Motor neuron (in vitro differentiated cells): ENCODE measurements at regions not wholly inside any gene's neighbourhood (a gene's known extent, or its start where the extent isn't known, plus 50 kb on each side); places are given as distances from the start of the nearest gene placed in this dataset.
"Not testable (repeated sequence)": the region's sequence is repeated elsewhere in the genome, so short reads cannot be mapped to it uniquely, and the experiment has no call there.

Experiments
- ATAC-seq, 8 experiments: fragments of 200-7000 bp; cut with Tn5 transposase; replicated peaks in 6 of 8; 2 replicates each; pipeline ENCODE4 v1.8.0; 2021; ENCODE audit warnings: mild to moderate bottlenecking in 8 of 8, moderate library complexity in 8 of 8
- H3K27ac ChIP-seq, 2 donors: fragments of 250-450 bp; sonication (Bioruptor Pico); 2 replicates each; pipeline ENCODE4 v1.9.0; 2021; ENCODE audit warnings: antibody characterized with exemption in 2 of 2, mild to moderate bottlenecking in 2 of 2, moderate library complexity in 1 of 2
- H3K4me1 ChIP-seq, 2 donors: fragments of 250-450 bp; sonication (Bioruptor Pico); replicated peaks in 1 of 2; 2 replicates each; pipeline ENCODE4 v1.6.1; 2021; ENCODE audit warnings: antibody characterized with exemption in 2 of 2, mild to moderate bottlenecking in 2 of 2, moderate library complexity in 1 of 2
- H3K4me3 ChIP-seq, 5 donors: fragments of 250-450 bp; sonication (Bioruptor Pico); 2 replicates each; pipeline ENCODE4 v1.9.0; 2021; ENCODE audit warnings: antibody characterized with exemption in 5 of 5, mild to moderate bottlenecking in 5 of 5, moderate library complexity in 4 of 5
- WGBS, 10 experiments: fragments of 450-650 bp; shearing (Covaris generic); methylation state at CpG; one replicate each; pipeline ENCODE4 v1.0.0; 2022; 5-methylcytosine and 5-hydroxymethylcytosine counted together
- in situ Hi-C, 9 experiments: fragments of 400-800 bp; cut with MboI; loops; one replicate each; pipeline ENCODE4 v1.15.0; 2021; ENCODE audit warnings: low sequenced_read_pairs in 9 of 9, low pct_unique_long_range_greater_than_20kb in 2 of 9; ENCODE audit not compliant: unreplicated experiment in 9 of 9

DNA sequence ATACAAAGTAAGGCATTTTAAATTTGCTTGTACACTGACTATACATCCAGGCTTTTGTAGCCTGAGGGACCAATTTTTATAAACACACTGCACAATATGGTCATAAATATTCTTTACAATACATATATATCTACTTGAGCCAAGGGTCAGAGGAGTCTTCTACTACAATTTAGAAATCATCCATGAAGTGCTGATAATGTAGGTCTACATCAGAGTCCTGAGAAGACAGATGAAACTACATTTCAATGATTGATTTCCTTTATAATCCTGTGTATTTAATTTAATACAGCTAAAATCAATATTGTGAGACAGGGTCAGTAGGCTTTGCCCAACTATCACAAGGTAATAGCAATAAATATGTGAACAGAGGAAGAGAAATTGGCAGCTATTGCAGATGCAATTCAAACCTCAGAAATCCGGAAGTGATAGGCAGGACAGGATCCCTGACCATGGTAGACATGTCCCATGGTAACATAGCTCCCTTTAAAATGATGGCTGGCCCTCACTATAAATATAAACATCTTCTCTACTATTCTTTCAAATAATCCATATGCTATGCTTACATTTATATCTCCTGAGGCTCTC is 318.0 kb upstream of the POT1 start:
- no peak overlapping the region for H3K27ac ChIP-seq
- peaks cover 0 to 29% of the 10 kb centered on the region in 2 donors for H3K4me1 ChIP-seq
- H3K4me3 ChIP-seq = no peak overlapping the region
- whole genome bisulfite sequencing, 10 experiments = 13 to 80% (median 42%) methylated on average over 1 of the region's 1 CpG; no CpG with 5 or more reads in 4 of the 10 experiments
- in situ Hi-C loops = no loop called here
- peak in 3 of 8 experiments; percentile 58 to 68 (median 64) for ATAC-seq

DNA sequence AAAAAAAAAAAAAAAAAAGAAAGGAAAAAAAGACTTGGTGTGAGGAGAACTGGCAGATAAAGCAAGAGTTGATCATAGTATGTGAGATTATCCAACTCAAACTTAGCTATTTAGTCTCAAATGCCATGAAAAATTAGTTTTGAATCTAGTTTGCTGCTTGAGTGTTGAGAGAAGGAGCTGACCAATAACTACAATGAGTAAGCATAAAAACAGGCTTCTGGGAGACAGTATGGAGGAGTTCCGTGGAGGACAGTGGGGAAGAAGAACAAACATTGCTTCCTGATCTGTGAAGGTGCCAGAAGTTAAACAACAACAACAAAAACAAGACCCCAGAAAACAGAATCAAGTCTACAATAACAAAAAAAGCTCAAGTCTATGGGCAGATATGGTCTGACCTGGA is 317.1 kb upstream of the POT1 start:
- no peak overlapping the region for H3K27ac ChIP-seq
- WGBS, 10 experiments = 0 to 100% (median 74%) methylated on average over 1 of the region's 1 CpG; no CpG with 5 or more reads in 4 of the 10 experiments
- H3K4me1 ChIP-seq = peaks cover 0 to 29% of the 10 kb centered on the region in 2 donors
- in situ Hi-C loops = no loop called here
- no peak for ATAC-seq
- H3K4me3 ChIP-seq = no peak overlapping the region

GRCh38 chr7:125241548-125241947 is 311.9 kb upstream of the POT1 start:
- Histone ChIP-seq H3K4me3 (no peak overlapping the region), H3K27ac (no peak overlapping the region), H3K4me1 (peaks cover 0 to 12% of the 10 kb centered on the region in 2 donors)
- no peak for ATAC-seq
- in situ Hi-C loops = no loop called here

- Histone ChIP-seq H3K4me1 (peaks cover 0 to 12% of the 10 kb centered on the region in 2 donors), H3K4me3 (no peak overlapping the region), H3K27ac (no peak overlapping the region)
- 0 to 100% (median 80%) methylated on average over 1 of the region's 1 CpG; no CpG with 5 or more reads in 5 of the 10 experiments for WGBS, 10 experiments
- in situ Hi-C loops = no loop called here
- peak in 2 of 8 experiments; percentile 19 to 36 for ATAC-seq
These were observed 293.0 kb upstream of the POT1 start for GRCh38 chr7:125222596-125222995.

GRCh38 chr7:125218076-125218475 is 288.5 kb upstream of the POT1 start:
- Histone ChIP-seq H3K4me3 (no peak overlapping the region), H3K4me1 (peaks cover 0 to 9% of the 10 kb centered on the region in 2 donors), H3K27ac (no peak overlapping the region)
- in situ Hi-C loops = no loop called here
- no peak for ATAC-seq
- WGBS, 10 experiments = 0 to 95% (median 40%) methylated on average over 1 to 2 of the region's 2 CpGs; no CpG with 5 or more reads in 1 of the 10 experiments

GRCh38 chr7:125201002-125201401 is 271.4 kb upstream of the POT1 start:
- ATAC-seq = no peak
- Histone ChIP-seq H3K27ac (no peak overlapping the region), H3K4me1 (peaks cover 0 to 11% of the 10 kb centered on the region in 2 donors), H3K4me3 (no peak overlapping the region)
- in situ Hi-C loops = no loop called here
- WGBS, 10 experiments = 0 to 95% (median 83%) methylated on average over 1 to 4 of the region's 4 CpGs; no CpG with 5 or more reads in 1 of the 10 experiments

GRCh38 chr7:125197731-125198393 is 268.2 kb upstream of the POT1 start:
- in situ Hi-C loops = no loop called here
- Histone ChIP-seq H3K27ac (no peak overlapping the region), H3K4me3 (no peak overlapping the region), H3K4me1 (peaks cover 0 to 11% of the 10 kb centered on the region in 2 donors)
- ATAC-seq = peak in 5 of 8 experiments; percentile 82 to 93 (median 86)
- WGBS, 10 experiments = 0 to 90% (median 69%) methylated on average over 1 to 5 of the region's 6 CpGs

DNA sequence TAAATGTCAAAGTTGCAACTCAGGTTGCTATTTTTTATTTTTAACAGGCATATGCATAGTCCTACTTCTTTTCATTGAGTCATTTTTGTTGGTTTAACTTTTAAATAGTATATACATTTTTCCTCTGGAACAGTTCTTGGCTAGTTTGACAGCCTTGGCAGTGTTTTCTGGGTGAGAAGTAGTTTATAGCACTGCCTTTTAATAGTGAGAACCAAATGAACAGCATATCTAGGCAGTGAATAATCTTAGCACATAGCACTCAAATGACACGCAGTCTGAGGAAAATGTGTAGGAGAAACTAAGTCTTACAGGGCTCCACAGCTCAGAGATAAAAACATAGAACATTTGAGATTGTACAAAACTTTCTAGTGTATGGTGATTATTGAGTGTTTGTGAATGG is 265.5 kb upstream of the POT1 start:
- Histone ChIP-seq H3K27ac (no peak overlapping the region), H3K4me1 (peaks cover 0 to 11% of the 10 kb centered on the region in 2 donors), H3K4me3 (no peak overlapping the region)
- in situ Hi-C loops = no loop called here
- no peak for ATAC-seq
- 0 to 100% (median 90%) methylated on average over 1 of the region's 1 CpG; no CpG with 5 or more reads in 5 of the 10 experiments for WGBS, 10 experiments

DNA sequence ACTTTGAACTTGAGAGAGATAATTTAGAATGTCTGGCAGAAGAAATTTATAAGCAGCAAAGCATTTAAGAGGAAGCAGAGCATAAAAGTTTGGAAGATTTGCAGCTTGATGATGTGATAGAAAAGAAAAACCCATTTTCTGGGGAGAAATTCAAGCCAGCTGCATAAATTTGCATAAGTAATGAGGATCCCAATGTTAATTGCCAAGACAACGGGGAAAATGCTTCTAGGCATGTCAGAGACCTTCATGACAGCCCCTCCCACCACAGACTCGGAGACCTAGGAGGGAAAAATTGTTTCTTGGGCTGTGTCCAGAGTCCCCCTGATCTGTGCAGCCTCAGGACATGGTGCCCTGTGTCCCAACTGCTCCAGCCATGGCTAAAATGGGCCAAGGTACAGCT is 263.6 kb upstream of the POT1 start:
- WGBS, 10 experiments = 0 to 88% (median 60%) methylated on average over 1 to 2 of the region's 2 CpGs; no CpG with 5 or more reads in 5 of the 10 experiments
- Histone ChIP-seq H3K4me3 (no peak overlapping the region), H3K4me1 (peaks cover 0 to 10% of the 10 kb centered on the region in 2 donors), H3K27ac (no peak overlapping the region)
- in situ Hi-C loops = no loop called here
- peak in 2 of 8 experiments; percentile 45 to 59 for ATAC-seq

GRCh38 chr7:125184801-125185200 is 255.2 kb upstream of the POT1 start:
- WGBS, 10 experiments = 0 to 80% (median 40%) methylated on average over 1 of the region's 1 CpG; no CpG with 5 or more reads in 6 of the 10 experiments
- in situ Hi-C loops = no loop called here
- H3K4me1 ChIP-seq = peaks cover 0 to 5% of the 10 kb centered on the region in 2 donors
- ATAC-seq = no peak
- no peak overlapping the region for H3K27ac ChIP-seq
- H3K4me3 ChIP-seq = no peak overlapping the region

DNA sequence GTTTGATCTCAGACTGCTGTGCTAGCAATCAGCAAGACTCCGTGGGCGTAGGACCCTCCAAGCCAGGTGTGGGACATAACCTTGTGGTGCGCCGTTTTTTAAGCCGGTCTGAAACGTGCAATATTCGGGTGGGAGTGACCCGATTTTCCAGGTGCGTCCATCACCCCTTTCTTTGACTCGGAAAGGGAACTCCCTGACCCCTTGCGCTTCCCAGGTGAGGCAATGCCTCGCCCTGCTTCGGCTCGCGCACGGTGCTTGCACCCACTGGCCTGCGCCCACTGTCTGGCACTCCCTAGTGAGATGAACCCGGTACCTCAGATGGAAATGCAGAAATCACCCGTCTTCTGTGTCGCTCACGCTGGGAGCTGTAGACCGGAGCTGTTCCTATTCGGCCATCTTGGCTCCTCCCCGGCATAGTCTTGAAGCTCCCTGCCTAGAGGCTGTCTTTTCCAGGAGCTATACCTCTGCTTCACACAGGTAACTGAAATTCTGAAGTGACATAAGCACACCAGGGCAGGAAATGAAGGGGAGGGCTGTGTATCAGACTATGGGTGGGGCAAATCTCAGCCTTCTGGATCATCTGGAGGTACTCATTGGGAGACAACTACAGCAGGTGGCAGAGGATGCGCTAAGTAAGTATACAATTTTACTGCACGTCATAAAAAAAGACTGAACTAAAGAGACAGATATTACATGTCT is 252.1 kb upstream of the POT1 start:
- H3K27ac ChIP-seq, in situ Hi-C loops, H3K4me1 ChIP-seq, H3K4me3 ChIP-seq, ATAC-seq: not testable (repeated sequence)
- 21 to 100% (median 82%) methylated on average over 1 to 2 of the region's 26 CpGs; no CpG with 5 or more reads in 2 of the 10 experiments for WGBS, 10 experiments

- no peak overlapping the region for H3K4me3 ChIP-seq
- peak in 3 of 8 experiments; percentile 43 to 65 (median 65) for ATAC-seq
- 22 to 94% (median 84%) methylated on average over 2 of the region's 2 CpGs; no CpG with 5 or more reads in 1 of the 10 experiments for WGBS, 10 experiments
- no peaks in the 10 kb centered on the region for H3K4me1 ChIP-seq
- in situ Hi-C loops = no loop called here
- no peak overlapping the region for H3K27ac ChIP-seq
These were observed 243.9 kb upstream of the POT1 start for GRCh38 chr7:125173571-125173970.

DNA sequence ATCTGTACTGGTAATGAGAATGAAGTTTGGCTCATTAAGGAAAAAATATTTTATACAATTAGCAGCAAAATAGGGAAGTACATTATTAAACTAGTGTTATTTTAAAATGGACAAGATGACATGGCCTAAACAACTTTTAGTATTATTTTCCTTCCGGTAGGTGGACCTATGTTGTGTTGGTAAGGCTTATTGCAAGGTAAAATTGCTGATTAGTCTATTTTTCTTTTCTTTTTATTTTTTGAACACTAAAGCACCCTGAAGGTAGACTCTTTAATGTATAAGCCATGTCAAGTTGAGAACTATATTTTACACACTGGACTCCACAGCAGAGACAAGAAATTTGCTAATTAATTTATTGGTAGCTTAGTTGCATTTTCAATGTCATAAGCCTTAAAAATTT is 239.5 kb upstream of the POT1 start:
- in situ Hi-C loops = no loop called here
- no peaks in the 10 kb centered on the region for H3K4me1 ChIP-seq

More for the DNA sequence above, 239.5 kb upstream of the POT1 start:
- WGBS, 10 experiments = 0 to 100% (median 100%) methylated on average over 1 of the region's 1 CpG; no CpG with 5 or more reads in 1 of the 10 experiments
- no peak for ATAC-seq
- Histone ChIP-seq H3K27ac (no peak overlapping the region), H3K4me3 (no peak overlapping the region)
